Stimulated activated CD8-positive, alpha-beta memory T cell treated with anti-CD3 and anti-CD28 coated beads, Interleukin-12 subunit alpha, Interleukin-12 subunit beta, amount 100 ng/mL, for 1 hour (primary cell): ENCODE measurements at regions not wholly inside any gene's neighbourhood (a gene's known extent, or its start where the extent isn't known, plus 50 kb on each side); places are given as distances from the start of the nearest gene placed in this dataset.

Experiments
- DNase-seq: peaks from one replicate; pipeline ENCODE4 v3.0.0-alpha.2; 2020; ENCODE audit warnings: low read depth

- no peak for DNase-seq
Measured at GRCh38 chr10:78520737-78521430, 487.2 kb downstream of the RPS24 start.

GRCh38 chr10:78523453-78523852 lies 489.8 kb downstream of the RPS24 start:
- DNase-seq = no peak

- no peak for DNase-seq
Measured at GRCh38 chr10:78524342-78524741, 490.7 kb downstream of the RPS24 start.

GRCh38 chr10:78524941-78525340 lies 491.3 kb downstream of the RPS24 start:
- DNase-seq = no peak

- no peak for DNase-seq
Measured at GRCh38 chr10:78526347-78526746, 492.7 kb downstream of the RPS24 start.

- DNase-seq = no peak
Measured at GRCh38 chr10:78527296-78527695, 493.6 kb downstream of the RPS24 start.

GRCh38 chr10:78528749-78529204 lies 495.1 kb downstream of the RPS24 start:
- no peak for DNase-seq

- DNase-seq = no peak
Measured at GRCh38 chr10:78529262-78529661, 495.6 kb downstream of the RPS24 start.

- no peak for DNase-seq
Measured at GRCh38 chr10:78531088-78531487, 497.4 kb downstream of the RPS24 start.

GRCh38 chr10:78532480-78533042 lies 498.9 kb downstream of the RPS24 start:
- DNase-seq = no peak

- DNase-seq = no peak
Measured at GRCh38 chr10:78533098-78533497, 499.4 kb downstream of the RPS24 start.

- DNase-seq = no peak
Measured at GRCh38 chr10:78533776-78534175, 500.1 kb downstream of the RPS24 start.

- DNase-seq = no peak
Measured at GRCh38 chr10:78535716-78536218, 502.1 kb downstream of the RPS24 start.

GRCh38 chr10:78537018-78537417 lies 503.4 kb downstream of the RPS24 start:
- no peak for DNase-seq

- DNase-seq = no peak
Measured at GRCh38 chr10:78539247-78539766, 505.6 kb downstream of the RPS24 start.

GRCh38 chr10:78540355-78541076 lies 506.9 kb downstream of the RPS24 start:
- no peak for DNase-seq

- DNase-seq = no peak
Measured at GRCh38 chr10:78541481-78542140, 507.9 kb downstream of the RPS24 start.

- DNase-seq = no peak
Measured at GRCh38 chr10:78542141-78542489, 508.5 kb downstream of the RPS24 start.

GRCh38 chr10:78542521-78542920 lies 508.9 kb downstream of the RPS24 start:
- no peak for DNase-seq

GRCh38 chr10:78543031-78543748 lies 509.5 kb downstream of the RPS24 start:
- DNase-seq = no peak

GRCh38 chr10:78543749-78544362 lies 510.2 kb downstream of the RPS24 start:
- no peak for DNase-seq
